ENCODE measurements at regions not wholly inside any gene's neighbourhood (a gene's known extent, or its start where the extent isn't known, plus 50 kb on each side); places are given as distances from the start of the nearest gene placed in this dataset.

GRCh38 chr1:82820816-82821215, 1020.1 kb downstream of the ADGRL2 start:
- TF ChIP-seq CTCF (conservative IDR thresholded peaks at IDR 0.05; ENCODE audit: low read depth, low read length) (no peak), EZH2 (IDR thresholded peaks at IDR 0.05; ENCODE audit: borderline replicate concordance, low read depth, low read length, poor library complexity, severe bottlenecking) (no peak)

Data from A673 (cell line).